Caco-2 (cell line): ENCODE measurements at regions not wholly inside any gene's neighbourhood (a gene's known extent, or its start where the extent isn't known, plus 50 kb on each side); places are given as distances from the start of the nearest gene placed in this dataset.

Experiments
- BruUV-seq: library from RNA; stranded (reverse); fragments of 400-500 nt; replicated peaks from 2 replicates; lab custom pipeline; 2021; lab: Mats Ljungman, UMichigan
- CTCF ChIA-PET: fragments of 300-600 bp; sonication (Branson Sonifier 250); formaldehyde crosslinking; loops from one replicate; lab custom pipeline; 2022; ENCODE audit warnings: antibody characterized with exemption; lab: Charles Lee
- POLR2A ChIA-PET: fragments of 300-600 bp; sonication (Branson Sonifier 250); formaldehyde crosslinking; loops from one replicate; lab custom pipeline; 2022; ENCODE audit warnings: antibody characterized with exemption; lab: Charles Lee
- DNase-seq, 2 experiments: peaks; one replicate each; pipeline versions ENCODE4 v3.0.0 to v3.0.0-alpha.2; 2020 to 2022
- H3K27me3 ChIP-seq: replicated peaks from 2 replicates; pipeline ENCODE4 v1.6.0; 2011; ENCODE audit warnings: low read length; ENCODE audit not compliant: control insufficient read depth, insufficient read depth
- H3K36me3 ChIP-seq: 2 replicates; pipeline ENCODE4 v1.5.1; 2011; ENCODE audit warnings: low read length; ENCODE audit not compliant: control insufficient read depth, insufficient read depth
- H3K4me1 ChIP-seq: fragments of 250-450 bp; sonication (Bioruptor Pico); 2 replicates; pipeline ENCODE4 v1.5.1; 2020; ENCODE audit warnings: mild to moderate bottlenecking
- H3K4me3 ChIP-seq: 2 replicates; pipeline ENCODE4 v1.5.1; 2011; ENCODE audit warnings: low read depth, mild to moderate bottlenecking, control low read depth, low read length
- H3K9me3 ChIP-seq: fragments of 250-450 bp; sonication (Bioruptor Pico); 2 replicates; pipeline ENCODE4 v1.5.1; 2020; ENCODE audit warnings: mild to moderate bottlenecking, moderate library complexity
- H3K27ac Mint-ChIP-seq: one replicate; pipeline ENCODE4 v1.8.0; 2022; ENCODE audit warnings: mixed read lengths; ENCODE audit not compliant: unreplicated experiment
- H3K27me3 Mint-ChIP-seq: one replicate; pipeline ENCODE4 v1.8.0; 2022; ENCODE audit warnings: mixed read lengths; ENCODE audit not compliant: insufficient read depth, unreplicated experiment
- H3K36me3 Mint-ChIP-seq: one replicate; pipeline ENCODE4 v1.8.0; 2022; ENCODE audit warnings: mild to moderate bottlenecking, mixed read lengths; ENCODE audit not compliant: insufficient read depth, unreplicated experiment
- H3K4me1 Mint-ChIP-seq: one replicate; pipeline ENCODE4 v1.8.0; 2022; ENCODE audit warnings: low read depth, mixed read lengths; ENCODE audit not compliant: unreplicated experiment
- H3K4me3 Mint-ChIP-seq: one replicate; pipeline ENCODE4 v1.8.0; 2022; ENCODE audit warnings: mild to moderate bottlenecking, moderate library complexity, mixed read lengths; ENCODE audit not compliant: unreplicated experiment
- H3K9me3 Mint-ChIP-seq: one replicate; pipeline ENCODE4 v1.8.0; 2022; ENCODE audit warnings: mixed read lengths; ENCODE audit not compliant: unreplicated experiment
- CTCF ChIP-seq, 2 experiments: fragments of 200-600 bp in 1 of 2; IDR thresholded peaks; 1 replicate in 1 of 2; 2 replicates in 1 of 2; pipeline versions ENCODE4 v1.5.1 to v1.8.0; 2011 to 2022; ENCODE audit warnings: antibody characterized with exemption in 1 of 2, control low read depth in 1 of 2, inconsistent platforms in 1 of 2, low read depth in 1 of 2, low read length in 1 of 2, mild to moderate bottlenecking in 1 of 2, moderate library complexity in 1 of 2; ENCODE audit not compliant: insufficient read depth in 1 of 2, severe bottlenecking in 1 of 2, unreplicated experiment in 1 of 2
- intact Hi-C: fragments of 100-400 bp; cut with micrococcal nuclease; formaldehyde crosslinking; loops from one replicate; pipeline ENCODE4 v1.10.0; 2022; ENCODE audit not compliant: unreplicated experiment

GRCh38 chr21:35908311-35909078 lies 151.8 kb downstream of the SETD4 start:
- no peaks in the 10 kb centered on the region for H3K36me3 Mint-ChIP-seq
- intact Hi-C loops, result no loop called here
- H3K27ac Mint-ChIP-seq, result no peak overlapping the region
- no peaks in the 10 kb centered on the region for H3K9me3 ChIP-seq
- no peak for TF ChIP-seq CTCF (IDR thresholded peaks at IDR 0.05; ENCODE audit: insufficient read depth in 1 of 2, low read depth in 1 of 2, low read length in 1 of 2, severe bottlenecking in 1 of 2, unreplicated experiment in 1 of 2)
- H3K4me3 Mint-ChIP-seq, result no peak overlapping the region
- no peak for DNase-seq
- H3K9me3 Mint-ChIP-seq, result no peaks in the 10 kb centered on the region
- peaks cover 7% of the 10 kb centered on the region for H3K4me1 Mint-ChIP-seq
- no peaks in the 10 kb centered on the region for H3K36me3 ChIP-seq
- H3K4me3 ChIP-seq, result no peak overlapping the region
- ChIA-PET CTCF (no interaction called here), POLR2A (no interaction called here)
- no TSS peak for BruUV-seq
- no peaks in the 10 kb centered on the region for H3K27me3 ChIP-seq
- peaks cover 10% of the 10 kb centered on the region; the same call in 1 of the 2 replicates for H3K4me1 ChIP-seq
- H3K27me3 Mint-ChIP-seq, result no peaks in the 10 kb centered on the region

GRCh38 chr21:35906586-35906985 lies 153.7 kb downstream of the SETD4 start:
- intact Hi-C loops, result no loop called here

GRCh38 chr21:35905963-35906345 lies 154.4 kb downstream of the SETD4 start:
- Histone ChIP-seq H3K4me3 (no peak overlapping the region), H3K4me1 (no peaks in the 10 kb centered on the region), H3K36me3 (no peaks in the 10 kb centered on the region), H3K27me3 (no peaks in the 10 kb centered on the region), H3K9me3 (no peaks in the 10 kb centered on the region)
- DNase-seq, result no peak
- ChIA-PET POLR2A (no interaction called here), CTCF (no interaction called here)
- Mint-ChIP-seq H3K4me1 (no peaks in the 10 kb centered on the region), H3K27me3 (no peaks in the 10 kb centered on the region), H3K36me3 (no peaks in the 10 kb centered on the region), H3K27ac (no peak overlapping the region), H3K4me3 (no peak overlapping the region), H3K9me3 (no peaks in the 10 kb centered on the region)
- BruUV-seq, result no TSS peak
- intact Hi-C loops, result no loop called here
- no peak for TF ChIP-seq CTCF (IDR thresholded peaks at IDR 0.05; ENCODE audit: insufficient read depth in 1 of 2, low read depth in 1 of 2, low read length in 1 of 2, severe bottlenecking in 1 of 2, unreplicated experiment in 1 of 2)

More at GRCh38 chr21:35906586-35906985, 153.7 kb downstream of the SETD4 start:
- Histone ChIP-seq H3K9me3 (no peaks in the 10 kb centered on the region), H3K27me3 (no peaks in the 10 kb centered on the region), H3K4me3 (no peak overlapping the region), H3K4me1 (peaks cover 6% of the 10 kb centered on the region; the same call in 1 of the 2 replicates), H3K36me3 (no peaks in the 10 kb centered on the region)
- no peak for DNase-seq
- ChIA-PET CTCF (no interaction called here), POLR2A (no interaction called here)
- Mint-ChIP-seq H3K36me3 (no peaks in the 10 kb centered on the region), H3K4me3 (no peak overlapping the region), H3K4me1 (peaks cover 4% of the 10 kb centered on the region), H3K27me3 (no peaks in the 10 kb centered on the region), H3K9me3 (no peaks in the 10 kb centered on the region), H3K27ac (no peak overlapping the region)
- BruUV-seq, result no TSS peak
- TF ChIP-seq CTCF (IDR thresholded peaks at IDR 0.05; ENCODE audit: insufficient read depth in 1 of 2, low read depth in 1 of 2, low read length in 1 of 2, severe bottlenecking in 1 of 2, unreplicated experiment in 1 of 2), result no peak
